ENCODE measurements at regions not wholly inside any gene's neighbourhood (a gene's known extent, or its start where the extent isn't known, plus 50 kb on each side); places are given as distances from the start of the nearest gene placed in this dataset.
"Not testable (repeated sequence)": the region's sequence is repeated elsewhere in the genome, so short reads cannot be mapped to it uniquely, and the experiment has no call there.

- FAIRE-seq: no peak
These were observed 1941.5 kb upstream of the PCDH10 start for GRCh38 chr4:131207589-131207988.

GRCh38 chr4:131248314-131248713 lies 1900.8 kb upstream of the PCDH10 start:
- DNase-seq (ENCODE audit: low spot score) (no peak), FAIRE-seq (no peak)

More at GRCh38 chr4:131207589-131207988, 1941.5 kb upstream of the PCDH10 start:
- no peak for DNase-seq (ENCODE audit: low spot score)

- no peak for DNase-seq (ENCODE audit: low spot score)
- FAIRE-seq: no peak
These were observed 1897.8 kb upstream of the PCDH10 start for GRCh38 chr4:131251321-131251720.

GRCh38 chr4:131257241-131257640 lies 1891.9 kb upstream of the PCDH10 start:
- FAIRE-seq (no peak), DNase-seq (ENCODE audit: low spot score) (no peak)

GRCh38 chr4:131258361-131258760 lies 1890.7 kb upstream of the PCDH10 start:
- DNase-seq (ENCODE audit: low spot score) (no peak), FAIRE-seq (no peak)

GRCh38 chr4:131288441-131288840 lies 1860.7 kb upstream of the PCDH10 start:
- FAIRE-seq: no peak
- no peak for DNase-seq (ENCODE audit: low spot score)

GRCh38 chr4:131296192-131296591 lies 1852.9 kb upstream of the PCDH10 start:
- FAIRE-seq (no peak), DNase-seq (ENCODE audit: low spot score) (no peak)

GRCh38 chr4:131302108-131302507 lies 1847.0 kb upstream of the PCDH10 start:
- FAIRE-seq (no peak), DNase-seq (ENCODE audit: low spot score) (no peak)

- no peak for DNase-seq (ENCODE audit: low spot score)
- no peak for FAIRE-seq
These were observed 1844.4 kb upstream of the PCDH10 start for GRCh38 chr4:131304686-131305085.

GRCh38 chr4:131309628-131310027 lies 1839.5 kb upstream of the PCDH10 start:
- no peak for DNase-seq (ENCODE audit: low spot score)
- no peak for FAIRE-seq

GRCh38 chr4:131316086-131316485 lies 1833.0 kb upstream of the PCDH10 start:
- FAIRE-seq: no peak
- no peak for DNase-seq (ENCODE audit: low spot score)

GRCh38 chr4:131337936-131338335 lies 1811.2 kb upstream of the PCDH10 start:
- FAIRE-seq: no peak
- no peak for DNase-seq (ENCODE audit: low spot score)

GRCh38 chr4:131339137-131339536 lies 1810.0 kb upstream of the PCDH10 start:
- FAIRE-seq (no peak), DNase-seq (ENCODE audit: low spot score) (no peak)

- no peak for FAIRE-seq
- no peak for DNase-seq (ENCODE audit: low spot score)
These were observed 1804.3 kb upstream of the PCDH10 start for GRCh38 chr4:131344761-131345160.

GRCh38 chr4:131347816-131348215 lies 1801.3 kb upstream of the PCDH10 start:
- FAIRE-seq (no peak), DNase-seq (ENCODE audit: low spot score) (no peak)

GRCh38 chr4:131348263-131348662 lies 1800.8 kb upstream of the PCDH10 start:
- DNase-seq (ENCODE audit: low spot score) (no peak), FAIRE-seq (no peak)

- DNase-seq (ENCODE audit: low spot score); FAIRE-seq: not testable (repeated sequence)
These were observed 1796.7 kb upstream of the PCDH10 start for GRCh38 chr4:131352371-131352770.

- DNase-seq (ENCODE audit: low spot score) (no peak), FAIRE-seq (no peak)
These were observed 1782.4 kb upstream of the PCDH10 start for GRCh38 chr4:131366714-131367113.

- DNase-seq (ENCODE audit: low spot score) (no peak), FAIRE-seq (no peak)
These were observed 1781.7 kb upstream of the PCDH10 start for GRCh38 chr4:131367441-131367840.

- DNase-seq (ENCODE audit: low spot score) (peak; percentile 29), FAIRE-seq (no peak)
These were observed 1778.2 kb upstream of the PCDH10 start for GRCh38 chr4:131370846-131371245.

GRCh38 chr4:131381055-131381454 lies 1768.0 kb upstream of the PCDH10 start:
- FAIRE-seq: no peak

GRCh38 chr4:131382839-131383238 lies 1766.3 kb upstream of the PCDH10 start:
- DNase-seq (ENCODE audit: low spot score): no peak
- FAIRE-seq: no peak

More at GRCh38 chr4:131381055-131381454, 1768.0 kb upstream of the PCDH10 start:
- no peak for DNase-seq (ENCODE audit: low spot score)

- DNase-seq (ENCODE audit: low spot score) (no peak), FAIRE-seq (no peak)
These were observed 1760.8 kb upstream of the PCDH10 start for GRCh38 chr4:131388277-131388676.

- DNase-seq (ENCODE audit: low spot score) (no peak), FAIRE-seq (no peak)
These were observed 1741.0 kb upstream of the PCDH10 start for GRCh38 chr4:131408102-131408501.
